DOHH2 (cell line): ENCODE measurements at regions not wholly inside any gene's neighbourhood (a gene's known extent, or its start where the extent isn't known, plus 50 kb on each side); places are given as distances from the start of the nearest gene placed in this dataset.
A peak's percentile ranks its signal among the peaks of the same experiment; 100 is the strongest.

Experiments used
- H3F3A ChIP-seq: fragments of 200-600 bp; sonication (generic), shearing (Covaris generic); 2 replicates; pipeline ENCODE4 v1.6.0; 2016; ENCODE audit warnings: antibody characterized with exemption, mild to moderate bottlenecking; ENCODE audit not compliant: control insufficient read depth, insufficient read depth
- H3K27ac ChIP-seq: fragments of 200-600 bp; sonication (generic); 2 replicates; pipeline ENCODE4 v1.5.1; 2014; ENCODE audit warnings: low read depth, mild to moderate bottlenecking, low read length, moderate library complexity
- H3K27me3 ChIP-seq: fragments of 200-600 bp; sonication (generic); 2 replicates; pipeline ENCODE4 v1.6.1; 2014; ENCODE audit warnings: mild to moderate bottlenecking, low read length, mixed read lengths; ENCODE audit not compliant: control insufficient read depth
- H3K36me3 ChIP-seq: fragments of 200-600 bp; sonication (generic); 2 replicates; pipeline ENCODE4 v1.6.1; 2014; ENCODE audit warnings: mild to moderate bottlenecking, low read length, moderate library complexity, mixed read lengths; ENCODE audit not compliant: control insufficient read depth
- H3K4me1 ChIP-seq: fragments of 200-600 bp; sonication (generic); 2 replicates; pipeline ENCODE4 v1.6.1; 2014; ENCODE audit warnings: mild to moderate bottlenecking, low read length, mixed read lengths; ENCODE audit not compliant: control insufficient read depth
- H3K4me2 ChIP-seq: fragments of 200-600 bp; sonication (generic); 2 replicates; pipeline ENCODE4 v1.6.0; 2014; ENCODE audit warnings: mild to moderate bottlenecking, low read length, moderate library complexity
- H3K4me3 ChIP-seq: fragments of 200-600 bp; sonication (generic); 2 replicates; pipeline ENCODE4 v1.5.1; 2014; ENCODE audit warnings: mild to moderate bottlenecking, low read length, mixed read lengths
- H3K79me2 ChIP-seq: fragments of 200-600 bp; sonication (generic); 2 replicates; pipeline ENCODE4 v1.6.1; 2014; ENCODE audit warnings: mild to moderate bottlenecking, low read length, mixed read lengths; ENCODE audit not compliant: control insufficient read depth
- H3K9me2 ChIP-seq: fragments of 200-600 bp; sonication (generic); replicated peaks from 2 replicates; pipeline ENCODE4 v1.6.1; 2014; ENCODE audit warnings: mild to moderate bottlenecking, low read length, mixed read lengths; ENCODE audit not compliant: control insufficient read depth
- H3K9me3 ChIP-seq: fragments of 200-600 bp; sonication (generic); 2 replicates; pipeline ENCODE4 v1.6.1; 2014; ENCODE audit warnings: antibody characterized with exemption, low read length, mixed read lengths; ENCODE audit not compliant: control insufficient read depth, insufficient read depth
- H4K20me1 ChIP-seq: fragments of 200-600 bp; sonication (generic); 2 replicates; pipeline ENCODE4 v1.6.0; 2014; ENCODE audit warnings: low read depth, mild to moderate bottlenecking, antibody characterized with exemption, low read length, moderate library complexity; ENCODE audit not compliant: control insufficient read depth, insufficient read depth
- EZH2phosphoT487 ChIP-seq: fragments of 200-600 bp; sonication (generic); IDR thresholded peaks from 2 replicates; pipeline ENCODE4 v1.6.1; 2017; ENCODE audit warnings: borderline replicate concordance, mild to moderate bottlenecking, antibody characterized with exemption, low read length, moderate library complexity, mixed read lengths
- TF ChIP-seq, protein P1 (sequence below): fragments of 200-600 bp; sonication (generic); IDR thresholded peaks from one replicate; pipeline ENCODE4 v1.5.1; 2014; ENCODE audit warnings: antibody characterized with exemption, mild to moderate bottlenecking, low read depth, low read length; ENCODE audit not compliant: poor library complexity, severe bottlenecking

DNA sequence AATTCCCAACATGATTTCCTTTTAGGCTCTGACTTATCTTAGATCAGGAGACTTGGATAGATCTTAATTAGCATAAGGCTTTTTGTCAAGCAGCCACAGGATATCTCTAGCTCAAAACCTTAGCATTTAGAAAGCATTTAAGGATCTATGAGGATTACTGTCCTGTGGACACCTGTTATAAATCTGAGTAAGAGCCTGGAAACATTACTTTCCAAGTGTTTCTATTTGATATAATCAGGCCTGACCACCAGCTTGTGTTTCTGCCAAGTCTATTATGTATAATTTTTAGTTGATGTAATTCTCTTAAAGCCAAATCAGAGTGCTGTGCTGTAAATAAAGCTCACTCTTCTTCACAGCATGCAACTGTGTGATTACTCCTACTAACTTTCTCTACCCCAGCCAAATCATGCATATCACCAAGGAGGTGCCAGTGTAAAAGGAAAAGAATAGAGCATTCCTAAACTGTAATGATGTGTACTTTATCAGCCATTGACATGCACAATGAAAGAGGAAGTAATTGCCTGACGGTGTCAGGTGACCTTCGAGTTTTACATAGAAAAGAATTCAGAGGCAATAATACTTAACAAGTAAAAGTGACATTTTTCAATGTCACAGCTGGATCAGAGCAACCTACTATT, 309.9 kb upstream of the PRMT6 start:
- H3K27ac ChIP-seq = no peak overlapping the region
- no peaks in the 10 kb centered on the region for H3K36me3 ChIP-seq
- H3K9me2 ChIP-seq = no peaks in the 10 kb centered on the region
- peak overlapping the region; percentile 7; the same call in 1 of the 2 replicates for H3K4me2 ChIP-seq
- H3K27me3 ChIP-seq = no peaks in the 10 kb centered on the region
- no peaks in the 10 kb centered on the region for H3K79me2 ChIP-seq
- H4K20me1 ChIP-seq = no peaks in the 10 kb centered on the region
- TF ChIP-seq EZH2phosphoT487 = no peak
- TF ChIP-seq, protein P1, sequence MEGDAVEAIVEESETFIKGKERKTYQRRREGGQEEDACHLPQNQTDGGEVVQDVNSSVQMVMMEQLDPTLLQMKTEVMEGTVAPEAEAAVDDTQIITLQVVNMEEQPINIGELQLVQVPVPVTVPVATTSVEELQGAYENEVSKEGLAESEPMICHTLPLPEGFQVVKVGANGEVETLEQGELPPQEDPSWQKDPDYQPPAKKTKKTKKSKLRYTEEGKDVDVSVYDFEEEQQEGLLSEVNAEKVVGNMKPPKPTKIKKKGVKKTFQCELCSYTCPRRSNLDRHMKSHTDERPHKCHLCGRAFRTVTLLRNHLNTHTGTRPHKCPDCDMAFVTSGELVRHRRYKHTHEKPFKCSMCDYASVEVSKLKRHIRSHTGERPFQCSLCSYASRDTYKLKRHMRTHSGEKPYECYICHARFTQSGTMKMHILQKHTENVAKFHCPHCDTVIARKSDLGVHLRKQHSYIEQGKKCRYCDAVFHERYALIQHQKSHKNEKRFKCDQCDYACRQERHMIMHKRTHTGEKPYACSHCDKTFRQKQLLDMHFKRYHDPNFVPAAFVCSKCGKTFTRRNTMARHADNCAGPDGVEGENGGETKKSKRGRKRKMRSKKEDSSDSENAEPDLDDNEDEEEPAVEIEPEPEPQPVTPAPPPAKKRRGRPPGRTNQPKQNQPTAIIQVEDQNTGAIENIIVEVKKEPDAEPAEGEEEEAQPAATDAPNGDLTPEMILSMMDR = no peak
- no peaks in the 10 kb centered on the region for H3K9me3 ChIP-seq
- H3K4me3 ChIP-seq = no peak overlapping the region
- H3K4me1 ChIP-seq = peaks cover 8% of the 10 kb centered on the region
- no peaks in the 10 kb centered on the region for H3F3A ChIP-seq

DNA sequence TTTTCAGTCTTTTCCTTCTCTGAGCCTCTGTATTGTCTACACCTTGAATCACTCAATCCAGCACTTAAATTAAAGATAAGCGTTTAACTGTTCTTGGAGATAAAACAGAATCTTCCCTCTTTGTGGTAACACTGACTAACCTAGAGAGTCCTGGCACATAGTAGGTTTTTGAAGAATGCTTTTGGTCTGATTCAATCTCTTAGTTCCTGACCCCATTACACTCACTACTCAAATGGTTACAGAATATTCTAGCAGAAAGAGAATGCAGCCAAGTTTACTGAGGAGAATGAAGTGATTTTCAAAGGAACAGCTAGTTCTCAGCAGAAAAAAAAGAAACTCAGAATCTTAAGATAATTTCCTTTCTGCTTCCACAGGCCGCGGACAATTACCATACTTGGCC, 309.2 kb upstream of the PRMT6 start:
- Histone ChIP-seq H3K36me3 (no peaks in the 10 kb centered on the region), H3K27ac (no peak overlapping the region), H3K4me2 (peak overlapping the region; percentile 7; the same call in 1 of the 2 replicates), H3F3A (no peaks in the 10 kb centered on the region), H3K4me1 (peaks cover 8% of the 10 kb centered on the region), H3K4me3 (no peak overlapping the region), H3K27me3 (no peaks in the 10 kb centered on the region), H3K9me2 (no peaks in the 10 kb centered on the region), H4K20me1 (no peaks in the 10 kb centered on the region), H3K79me2 (no peaks in the 10 kb centered on the region), H3K9me3 (no peaks in the 10 kb centered on the region)
- TF ChIP-seq, protein P1 = no peak
- TF ChIP-seq EZH2phosphoT487 = no peak

DNA sequence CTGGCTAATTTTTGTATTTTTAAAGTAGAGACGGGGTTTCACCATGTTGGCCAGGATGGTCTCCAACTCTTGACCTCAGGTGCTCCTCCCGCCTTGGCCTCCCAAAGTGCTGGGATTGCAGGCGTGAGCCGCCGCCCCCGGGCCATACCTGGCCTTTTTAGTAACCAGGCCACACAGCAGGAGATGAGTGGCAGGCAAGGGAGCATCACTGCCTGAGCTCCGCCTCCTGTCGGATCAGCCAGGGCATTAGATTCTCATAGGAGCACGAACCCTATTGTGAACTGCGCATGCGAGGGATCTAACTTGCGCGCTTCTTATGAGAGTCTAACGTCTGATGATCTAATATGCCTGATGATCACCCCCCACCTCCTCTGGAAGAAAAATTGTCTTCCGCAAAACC, 308.7 kb upstream of the PRMT6 start:
- Histone ChIP-seq H3F3A (no peaks in the 10 kb centered on the region), H3K9me3 (no peaks in the 10 kb centered on the region), H3K79me2 (no peaks in the 10 kb centered on the region), H3K27me3 (no peaks in the 10 kb centered on the region), H3K36me3 (no peaks in the 10 kb centered on the region), H3K4me3 (no peak overlapping the region), H4K20me1 (no peaks in the 10 kb centered on the region), H3K4me1 (peaks cover 8% of the 10 kb centered on the region), H3K4me2 (no peak overlapping the region), H3K27ac (no peak overlapping the region), H3K9me2 (no peaks in the 10 kb centered on the region)
- TF ChIP-seq EZH2phosphoT487 = no peak
- TF ChIP-seq, protein P1 = no peak
